ENCODE measurements at regions not wholly inside any gene's neighbourhood (a gene's known extent, or its start where the extent isn't known, plus 50 kb on each side); places are given as distances from the start of the nearest gene placed in this dataset.

DNA sequence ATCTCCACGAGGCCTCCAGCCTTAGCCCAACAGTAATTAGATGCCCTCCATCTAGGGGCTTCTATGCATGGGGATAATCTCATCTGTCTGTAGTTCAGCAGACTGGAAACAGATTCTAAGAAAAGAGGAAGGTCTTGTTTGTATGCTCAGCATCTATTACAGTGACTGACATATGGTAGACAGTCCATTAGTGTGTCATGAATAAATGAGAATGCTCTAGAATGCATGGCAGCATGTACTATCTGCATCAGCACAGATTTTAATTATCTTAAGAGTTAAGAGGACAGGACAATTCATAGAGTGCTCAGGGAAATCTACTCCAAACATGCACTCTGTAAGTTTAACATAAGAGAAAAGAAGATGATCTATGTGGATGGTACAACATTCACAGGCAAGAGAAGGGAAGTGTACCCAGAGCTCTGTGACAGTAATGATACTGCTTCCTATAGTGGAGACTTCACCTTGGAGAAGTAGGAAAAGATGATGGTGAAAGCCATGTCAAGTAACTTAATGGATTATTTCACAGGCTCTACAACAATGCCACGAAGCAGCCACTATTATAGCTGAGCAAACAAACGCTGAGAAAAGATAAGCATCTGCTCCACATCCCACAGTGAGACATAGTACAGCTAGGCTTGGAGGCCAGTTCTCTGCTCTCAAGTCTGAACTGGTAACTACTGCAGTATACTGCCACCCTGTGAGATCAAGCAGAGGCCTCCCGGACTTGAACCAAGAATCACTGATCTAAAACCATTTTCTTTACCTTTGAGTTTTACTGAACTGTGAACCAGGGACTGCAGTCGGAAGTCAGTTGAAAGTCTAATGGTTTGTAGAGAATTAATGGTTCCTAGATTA is 309.2 kb upstream of the SPTLC3 start:
- TF ChIP-seq, protein P1, sequence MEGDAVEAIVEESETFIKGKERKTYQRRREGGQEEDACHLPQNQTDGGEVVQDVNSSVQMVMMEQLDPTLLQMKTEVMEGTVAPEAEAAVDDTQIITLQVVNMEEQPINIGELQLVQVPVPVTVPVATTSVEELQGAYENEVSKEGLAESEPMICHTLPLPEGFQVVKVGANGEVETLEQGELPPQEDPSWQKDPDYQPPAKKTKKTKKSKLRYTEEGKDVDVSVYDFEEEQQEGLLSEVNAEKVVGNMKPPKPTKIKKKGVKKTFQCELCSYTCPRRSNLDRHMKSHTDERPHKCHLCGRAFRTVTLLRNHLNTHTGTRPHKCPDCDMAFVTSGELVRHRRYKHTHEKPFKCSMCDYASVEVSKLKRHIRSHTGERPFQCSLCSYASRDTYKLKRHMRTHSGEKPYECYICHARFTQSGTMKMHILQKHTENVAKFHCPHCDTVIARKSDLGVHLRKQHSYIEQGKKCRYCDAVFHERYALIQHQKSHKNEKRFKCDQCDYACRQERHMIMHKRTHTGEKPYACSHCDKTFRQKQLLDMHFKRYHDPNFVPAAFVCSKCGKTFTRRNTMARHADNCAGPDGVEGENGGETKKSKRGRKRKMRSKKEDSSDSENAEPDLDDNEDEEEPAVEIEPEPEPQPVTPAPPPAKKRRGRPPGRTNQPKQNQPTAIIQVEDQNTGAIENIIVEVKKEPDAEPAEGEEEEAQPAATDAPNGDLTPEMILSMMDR (IDR thresholded peaks at IDR 0.05; ENCODE audit: borderline replicate concordance, insufficient read depth, low read depth, low read length): no peak
- no peak overlapping the region for H3K4me3 ChIP-seq (ENCODE audit: low read depth, low read length)

DNA sequence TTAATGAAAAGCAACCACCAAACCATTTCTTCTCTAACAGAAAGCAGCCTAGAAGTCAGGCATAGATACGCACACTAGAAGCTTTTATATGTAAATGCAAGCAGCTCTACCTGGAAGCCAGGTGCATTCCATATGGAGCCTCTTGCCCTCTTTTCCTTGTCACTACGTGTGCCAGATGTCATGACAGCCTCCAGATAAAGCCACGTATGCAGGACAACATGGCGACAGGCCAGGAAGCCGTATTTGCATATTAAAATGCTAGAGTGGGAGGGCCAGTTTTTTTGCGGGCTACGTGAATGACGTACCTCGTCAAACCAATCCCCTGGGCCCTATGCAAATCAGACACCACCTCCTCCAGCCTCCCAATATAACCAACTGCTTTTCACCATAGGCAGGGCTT is 308.1 kb upstream of the SPTLC3 start:
- TF ChIP-seq, protein P1 (IDR thresholded peaks at IDR 0.05; ENCODE audit: borderline replicate concordance, insufficient read depth, low read depth, low read length): no peak
- no peak overlapping the region for H3K4me3 ChIP-seq (ENCODE audit: low read depth, low read length)

GRCh38 chr20:12702312-12702711 is 306.5 kb upstream of the SPTLC3 start:
- TF ChIP-seq, protein P1 (IDR thresholded peaks at IDR 0.05; ENCODE audit: borderline replicate concordance, insufficient read depth, low read depth, low read length): no peak
- H3K4me3 ChIP-seq (ENCODE audit: low read depth, low read length): no peak overlapping the region

- no peak overlapping the region for H3K4me3 ChIP-seq (ENCODE audit: low read depth, low read length)
- TF ChIP-seq, protein P1 (IDR thresholded peaks at IDR 0.05; ENCODE audit: borderline replicate concordance, insufficient read depth, low read depth, low read length): no peak
Observed at GRCh38 chr20:12715371-12715770, 293.4 kb upstream of the SPTLC3 start.

GRCh38 chr20:12715991-12716680 is 292.6 kb upstream of the SPTLC3 start:
- TF ChIP-seq, protein P1 (IDR thresholded peaks at IDR 0.05; ENCODE audit: borderline replicate concordance, insufficient read depth, low read depth, low read length): no peak
- no peak overlapping the region for H3K4me3 ChIP-seq (ENCODE audit: low read depth, low read length)

GRCh38 chr20:12717061-12717460 is 291.7 kb upstream of the SPTLC3 start:
- TF ChIP-seq, protein P1 (IDR thresholded peaks at IDR 0.05; ENCODE audit: borderline replicate concordance, insufficient read depth, low read depth, low read length): no peak
- no peak overlapping the region for H3K4me3 ChIP-seq (ENCODE audit: low read depth, low read length)

Data from GM12875 (cell line).